HFFc6 (cell line): ENCODE measurements at regions not wholly inside any gene's neighbourhood (a gene's known extent, or its start where the extent isn't known, plus 50 kb on each side); places are given as distances from the start of the nearest gene placed in this dataset.

Experiments
- DNase-seq: peaks from one replicate; pipeline ENCODE4 v3.0.0-alpha.2; 2018
- H3K27ac Mint-ChIP-seq: 2 replicates; pipeline ENCODE4 v1.8.0; 2020; ENCODE audit warnings: mild to moderate bottlenecking, mixed read lengths
- H3K27me3 Mint-ChIP-seq: 2 replicates; pipeline ENCODE4 v1.8.0; 2021; ENCODE audit warnings: mild to moderate bottlenecking, moderate library complexity, mixed read lengths; ENCODE audit not compliant: insufficient read depth
- H3K36me3 Mint-ChIP-seq: 2 replicates; pipeline ENCODE4 v1.8.0; 2021; ENCODE audit warnings: low read depth, mixed read lengths
- H3K4me1 Mint-ChIP-seq: 2 replicates; pipeline ENCODE4 v1.8.0; 2020; ENCODE audit warnings: low read depth, mixed read lengths
- H3K4me3 Mint-ChIP-seq: 2 replicates; pipeline ENCODE4 v1.8.0; 2020; ENCODE audit warnings: mild to moderate bottlenecking, moderate library complexity, mixed read lengths
- H3K9me3 Mint-ChIP-seq: 2 replicates; pipeline ENCODE4 v1.8.0; 2020; ENCODE audit warnings: mild to moderate bottlenecking, mixed read lengths
- CTCF ChIP-seq: fragments of 200-600 bp; sonication (generic); IDR thresholded peaks from 2 replicates; pipeline ENCODE4 v1.5.0; 2021; ENCODE audit warnings: antibody characterized with exemption, mild to moderate bottlenecking

GRCh38 chr2:136173126-136173525 lies 55.2 kb upstream of the CXCR4 start:
- Mint-ChIP-seq H3K27me3 (peaks cover 3% of the 10 kb centered on the region; the same call in 1 of the 2 replicates), H3K4me1 (no peaks in the 10 kb centered on the region), H3K27ac (no peak overlapping the region), H3K9me3 (peaks cover 35% of the 10 kb centered on the region), H3K36me3 (peaks cover 8% of the 10 kb centered on the region; the same call in 1 of the 2 replicates), H3K4me3 (no peak overlapping the region)
- no peak for TF ChIP-seq CTCF
- DNase-seq: no peak

GRCh38 chr2:136171223-136171622 lies 53.3 kb upstream of the CXCR4 start:
- H3K4me3 Mint-ChIP-seq: no peak overlapping the region
- H3K27me3 Mint-ChIP-seq: peaks cover 3% of the 10 kb centered on the region; the same call in 1 of the 2 replicates
- peaks cover 34% of the 10 kb centered on the region for H3K9me3 Mint-ChIP-seq
- TF ChIP-seq CTCF: no peak
- DNase-seq: no peak
- H3K27ac Mint-ChIP-seq: no peak overlapping the region
- no peaks in the 10 kb centered on the region for H3K4me1 Mint-ChIP-seq
- H3K36me3 Mint-ChIP-seq: peaks cover 8% of the 10 kb centered on the region; the same call in 1 of the 2 replicates

DNA sequence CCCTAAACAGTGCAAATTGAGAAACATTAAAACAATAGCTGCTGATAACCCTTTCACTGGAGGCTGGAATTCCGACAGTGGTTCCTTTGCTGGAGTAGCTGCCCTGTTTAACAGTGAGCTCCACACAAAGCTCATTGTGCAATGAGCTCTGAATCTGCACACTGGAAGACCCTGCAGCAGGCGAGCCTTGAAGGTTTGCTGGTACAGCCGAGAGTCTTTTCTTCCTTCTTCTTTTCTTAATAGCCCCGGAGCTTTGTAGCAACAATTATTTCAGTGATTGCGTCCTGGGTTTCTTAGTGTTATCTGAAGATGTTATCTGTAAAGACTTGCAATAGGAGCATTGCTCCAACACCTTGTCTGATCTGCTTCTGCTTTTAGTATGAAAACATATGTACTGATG lies 50.8 kb upstream of the CXCR4 start:
- Mint-ChIP-seq H3K4me1 (no peaks in the 10 kb centered on the region), H3K27ac (no peak overlapping the region), H3K9me3 (peaks cover 22% of the 10 kb centered on the region), H3K4me3 (no peak overlapping the region), H3K27me3 (peaks cover 2% of the 10 kb centered on the region; the same call in 1 of the 2 replicates), H3K36me3 (peaks cover 8% of the 10 kb centered on the region; the same call in 1 of the 2 replicates)
- no peak for TF ChIP-seq CTCF
- DNase-seq: no peak

DNA sequence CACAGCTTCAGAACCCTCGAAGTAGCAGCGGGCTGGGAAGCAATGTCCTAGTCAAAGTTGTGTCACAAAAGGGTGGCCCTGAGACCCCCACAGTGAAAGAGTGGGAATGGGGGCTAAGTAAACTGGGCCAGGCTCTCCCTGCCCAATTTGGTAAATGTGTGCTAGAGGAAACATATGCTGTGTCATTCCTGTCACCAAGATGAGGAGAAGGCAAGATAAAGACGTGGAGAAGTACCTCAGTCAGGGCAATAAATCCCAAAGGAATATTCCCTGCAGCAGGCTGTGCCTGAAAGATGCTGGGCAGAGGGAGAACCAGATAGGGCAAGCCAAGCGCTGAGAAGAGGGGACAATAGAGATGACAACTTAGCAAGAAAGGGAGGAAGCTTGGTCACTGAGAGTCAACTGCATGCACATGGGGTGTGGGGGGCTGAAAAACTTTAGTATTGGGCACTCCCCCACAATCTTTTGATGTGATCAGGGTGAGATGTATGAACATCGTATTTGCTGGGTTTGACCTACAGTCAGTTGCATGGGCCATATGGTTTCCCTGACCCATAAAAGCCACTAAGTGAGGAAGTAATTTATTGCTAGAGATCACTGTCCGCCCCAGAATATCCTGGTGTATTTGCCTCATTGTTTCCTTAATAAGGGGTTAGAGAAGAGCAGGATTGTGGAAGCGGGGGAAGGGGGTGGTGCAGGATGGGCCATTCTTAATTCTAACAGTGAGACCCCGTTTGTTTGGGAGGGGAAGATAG lies 49.9 kb upstream of the CXCR4 start:
- Mint-ChIP-seq H3K27me3 (no peaks in the 10 kb centered on the region; the same call in 1 of the 2 replicates), H3K4me1 (no peaks in the 10 kb centered on the region), H3K9me3 (peaks cover 22% of the 10 kb centered on the region), H3K27ac (no peak overlapping the region), H3K4me3 (no peak overlapping the region), H3K36me3 (peaks cover 8% of the 10 kb centered on the region; the same call in 1 of the 2 replicates)
- no peak for DNase-seq
- TF ChIP-seq CTCF: no peak
